ENCODE measurements at regions not wholly inside any gene's neighbourhood (a gene's known extent, or its start where the extent isn't known, plus 50 kb on each side); places are given as distances from the start of the nearest gene placed in this dataset.

- no peaks in the 10 kb centered on the region for H3K79me2 ChIP-seq (ENCODE audit: insufficient read depth, low read length)
- no peak for TF ChIP-seq CTCF (IDR thresholded peaks at IDR 0.05; ENCODE audit: extremely low read depth, low read depth, low read length)
- H3K4me3 ChIP-seq (ENCODE audit: insufficient read depth, low read length), result no peak overlapping the region
- no peaks in the 10 kb centered on the region for H3K4me1 ChIP-seq (ENCODE audit: insufficient read depth, low read length)
- no peaks in the 10 kb centered on the region for H3K36me3 ChIP-seq (ENCODE audit: insufficient read depth, low read length)
- H3K9me3 ChIP-seq (ENCODE audit: low read depth, low read length), result no peaks in the 10 kb centered on the region
- no peak overlapping the region for H2AFZ ChIP-seq (ENCODE audit: low read length)
- H4K20me1 ChIP-seq (ENCODE audit: insufficient read depth, low read length), result no peaks in the 10 kb centered on the region
- H3K4me2 ChIP-seq (ENCODE audit: insufficient read depth, low read length), result no peak overlapping the region
- no peak overlapping the region for H3K27ac ChIP-seq (ENCODE audit: low read depth, low read length)
- no peak for DNase-seq (ENCODE audit: insufficient read length, low spot score, missing footprints)
- peaks cover 5% of the 10 kb centered on the region for H3K27me3 ChIP-seq (ENCODE audit: insufficient read depth, low read length)
Measured at GRCh38 chr19:30659638-30660037, 287.5 kb downstream of the ZNF536 start.

GRCh38 chr19:30656520-30657100, 284.4 kb downstream of the ZNF536 start:
- no peak for TF ChIP-seq CTCF (IDR thresholded peaks at IDR 0.05; ENCODE audit: extremely low read depth, low read depth, low read length)
- Histone ChIP-seq H3K27me3 (ENCODE audit: insufficient read depth, low read length) (peaks cover 7% of the 10 kb centered on the region), H3K4me3 (ENCODE audit: insufficient read depth, low read length) (no peak overlapping the region)

GRCh38 chr19:30653646-30654386, 281.6 kb downstream of the ZNF536 start:
- TF ChIP-seq CTCF (IDR thresholded peaks at IDR 0.05; ENCODE audit: extremely low read depth, low read depth, low read length), result no peak
- no peaks in the 10 kb centered on the region for H3K36me3 ChIP-seq (ENCODE audit: insufficient read depth, low read length)

More at GRCh38 chr19:30656520-30657100, 284.4 kb downstream of the ZNF536 start:
- no peak overlapping the region for H3K4me2 ChIP-seq (ENCODE audit: insufficient read depth, low read length)
- no peak overlapping the region for H2AFZ ChIP-seq (ENCODE audit: low read length)
- no peaks in the 10 kb centered on the region for H4K20me1 ChIP-seq (ENCODE audit: insufficient read depth, low read length)
- H3K9me3 ChIP-seq (ENCODE audit: low read depth, low read length), result no peaks in the 10 kb centered on the region
- DNase-seq (ENCODE audit: insufficient read length, low spot score, missing footprints), result no peak
- no peaks in the 10 kb centered on the region for H3K79me2 ChIP-seq (ENCODE audit: insufficient read depth, low read length)
- H3K4me1 ChIP-seq (ENCODE audit: insufficient read depth, low read length), result no peaks in the 10 kb centered on the region
- H3K27ac ChIP-seq (ENCODE audit: low read depth, low read length), result no peak overlapping the region
- H3K36me3 ChIP-seq (ENCODE audit: insufficient read depth, low read length), result no peaks in the 10 kb centered on the region

GRCh38 chr19:30652751-30653150, 280.6 kb downstream of the ZNF536 start:
- no peak overlapping the region for H3K27ac ChIP-seq (ENCODE audit: low read depth, low read length)

More at GRCh38 chr19:30653646-30654386, 281.6 kb downstream of the ZNF536 start:
- no peak overlapping the region for H2AFZ ChIP-seq (ENCODE audit: low read length)
- H3K9me3 ChIP-seq (ENCODE audit: low read depth, low read length), result no peaks in the 10 kb centered on the region
- H3K4me3 ChIP-seq (ENCODE audit: insufficient read depth, low read length), result no peak overlapping the region
- no peak for DNase-seq (ENCODE audit: insufficient read length, low spot score, missing footprints)
- peaks cover 7% of the 10 kb centered on the region for H3K27me3 ChIP-seq (ENCODE audit: insufficient read depth, low read length)
- H3K4me1 ChIP-seq (ENCODE audit: insufficient read depth, low read length), result no peaks in the 10 kb centered on the region
- no peak overlapping the region for H3K4me2 ChIP-seq (ENCODE audit: insufficient read depth, low read length)
- H3K79me2 ChIP-seq (ENCODE audit: insufficient read depth, low read length), result no peaks in the 10 kb centered on the region
- H3K27ac ChIP-seq (ENCODE audit: low read depth, low read length), result no peak overlapping the region
- H4K20me1 ChIP-seq (ENCODE audit: insufficient read depth, low read length), result no peaks in the 10 kb centered on the region

More at GRCh38 chr19:30652751-30653150, 280.6 kb downstream of the ZNF536 start:
- peaks cover 7% of the 10 kb centered on the region for H3K27me3 ChIP-seq (ENCODE audit: insufficient read depth, low read length)
- H3K4me2 ChIP-seq (ENCODE audit: insufficient read depth, low read length), result no peak overlapping the region
- no peak overlapping the region for H3K4me3 ChIP-seq (ENCODE audit: insufficient read depth, low read length)
- H4K20me1 ChIP-seq (ENCODE audit: insufficient read depth, low read length), result no peaks in the 10 kb centered on the region
- no peaks in the 10 kb centered on the region for H3K79me2 ChIP-seq (ENCODE audit: insufficient read depth, low read length)
- no peaks in the 10 kb centered on the region for H3K36me3 ChIP-seq (ENCODE audit: insufficient read depth, low read length)
- H3K4me1 ChIP-seq (ENCODE audit: insufficient read depth, low read length), result no peaks in the 10 kb centered on the region
- no peak for TF ChIP-seq CTCF (IDR thresholded peaks at IDR 0.05; ENCODE audit: extremely low read depth, low read depth, low read length)
- H2AFZ ChIP-seq (ENCODE audit: low read length), result no peak overlapping the region
- H3K9me3 ChIP-seq (ENCODE audit: low read depth, low read length), result no peaks in the 10 kb centered on the region
- DNase-seq (ENCODE audit: insufficient read length, low spot score, missing footprints), result no peak
